ENCODE measurements at regions not wholly inside any gene's neighbourhood (a gene's known extent, or its start where the extent isn't known, plus 50 kb on each side); places are given as distances from the start of the nearest gene placed in this dataset.
"Not testable (repeated sequence)": the region's sequence is repeated elsewhere in the genome, so short reads cannot be mapped to it uniquely, and the experiment has no call there.

GRCh38 chr9:73050065-73050816 is 97.4 kb upstream of the ALDH1A1 start:
- TF ChIP-seq CTCF (conservative IDR thresholded peaks at IDR 0.05; ENCODE audit: low read length) (no peak; the same call in none of the 2 replicates), EZH2phosphoT487 (IDR thresholded peaks at IDR 0.05; ENCODE audit: borderline replicate concordance) (no peak)
- H2AFZ ChIP-seq (ENCODE audit: low read length): no peak overlapping the region
- H3K4me3 ChIP-seq (ENCODE audit: low read length, poor library complexity, severe bottlenecking): no peak overlapping the region
- no peaks in the 10 kb centered on the region for H3K9me3 ChIP-seq (ENCODE audit: insufficient read depth, low read depth, low read length)
- peaks cover 17% of the 10 kb centered on the region for H3K4me1 ChIP-seq (ENCODE audit: insufficient read depth, low read length, poor library complexity, severe bottlenecking)
- H3K27me3 ChIP-seq (ENCODE audit: insufficient read depth, low read length, poor library complexity, severe bottlenecking): no peaks in the 10 kb centered on the region
- no peaks in the 10 kb centered on the region for H4K20me1 ChIP-seq (ENCODE audit: insufficient read depth, low read length, poor library complexity, severe bottlenecking)
- H3K9ac ChIP-seq (ENCODE audit: low read depth, low read length, poor library complexity, severe bottlenecking): no peak overlapping the region
- H3F3A ChIP-seq (ENCODE audit: low read depth): no peaks in the 10 kb centered on the region
- no peaks in the 10 kb centered on the region for H3K79me2 ChIP-seq (ENCODE audit: insufficient read depth, low read length)
- no peaks in the 10 kb centered on the region for H3K36me3 ChIP-seq (ENCODE audit: insufficient read depth, low read length)
- no peak overlapping the region for H3K4me2 ChIP-seq (ENCODE audit: low read depth, low read length, poor library complexity, severe bottlenecking)
- no peaks in the 10 kb centered on the region for H3K9me2 ChIP-seq (replicated peaks; ENCODE audit: low read depth, low read length)

GRCh38 chr9:73049280-73049679 is 96.4 kb upstream of the ALDH1A1 start:
- H3K9me2 ChIP-seq (replicated peaks; ENCODE audit: low read depth, low read length): no peaks in the 10 kb centered on the region
- H3K79me2 ChIP-seq (ENCODE audit: insufficient read depth, low read length): no peaks in the 10 kb centered on the region
- H3K9me3 ChIP-seq (ENCODE audit: insufficient read depth, low read depth, low read length): no peaks in the 10 kb centered on the region
- no peak overlapping the region for H2AFZ ChIP-seq (ENCODE audit: low read length)
- H4K20me1 ChIP-seq (ENCODE audit: insufficient read depth, low read length, poor library complexity, severe bottlenecking): no peaks in the 10 kb centered on the region
- no peak overlapping the region for H3K9ac ChIP-seq (ENCODE audit: low read depth, low read length, poor library complexity, severe bottlenecking)
- no peaks in the 10 kb centered on the region for H3F3A ChIP-seq (ENCODE audit: low read depth)
- TF ChIP-seq CTCF (conservative IDR thresholded peaks at IDR 0.05; ENCODE audit: low read length) (no peak), EZH2phosphoT487 (IDR thresholded peaks at IDR 0.05; ENCODE audit: borderline replicate concordance) (no peak)
- no peaks in the 10 kb centered on the region for H3K36me3 ChIP-seq (ENCODE audit: insufficient read depth, low read length)
- H3K27me3 ChIP-seq (ENCODE audit: insufficient read depth, low read length, poor library complexity, severe bottlenecking): no peaks in the 10 kb centered on the region
- no peak overlapping the region for H3K4me3 ChIP-seq (ENCODE audit: low read length, poor library complexity, severe bottlenecking)
- no peak overlapping the region for H3K4me2 ChIP-seq (ENCODE audit: low read depth, low read length, poor library complexity, severe bottlenecking)
- peaks cover 12% of the 10 kb centered on the region for H3K4me1 ChIP-seq (ENCODE audit: insufficient read depth, low read length, poor library complexity, severe bottlenecking)

- H3K27me3 ChIP-seq (ENCODE audit: insufficient read depth, low read length, poor library complexity, severe bottlenecking): no peaks in the 10 kb centered on the region
- no peaks in the 10 kb centered on the region for H3K4me1 ChIP-seq (ENCODE audit: insufficient read depth, low read length, poor library complexity, severe bottlenecking)
- H3K4me2 ChIP-seq (ENCODE audit: low read depth, low read length, poor library complexity, severe bottlenecking): no peak overlapping the region
- no peaks in the 10 kb centered on the region for H3K79me2 ChIP-seq (ENCODE audit: insufficient read depth, low read length)
- H3K9me3 ChIP-seq (ENCODE audit: insufficient read depth, low read depth, low read length): no peaks in the 10 kb centered on the region
- H4K20me1 ChIP-seq (ENCODE audit: insufficient read depth, low read length, poor library complexity, severe bottlenecking): no peaks in the 10 kb centered on the region
- TF ChIP-seq EZH2phosphoT487 (IDR thresholded peaks at IDR 0.05; ENCODE audit: borderline replicate concordance) (no peak), CTCF (conservative IDR thresholded peaks at IDR 0.05; ENCODE audit: low read length) (no peak)
- no peaks in the 10 kb centered on the region for H3K36me3 ChIP-seq (ENCODE audit: insufficient read depth, low read length)
- H3K9me2 ChIP-seq (replicated peaks; ENCODE audit: low read depth, low read length): no peaks in the 10 kb centered on the region
- no peak overlapping the region for H3K4me3 ChIP-seq (ENCODE audit: low read length, poor library complexity, severe bottlenecking)
- no peaks in the 10 kb centered on the region for H3F3A ChIP-seq (ENCODE audit: low read depth)
- no peak overlapping the region for H2AFZ ChIP-seq (ENCODE audit: low read length)
- H3K9ac ChIP-seq (ENCODE audit: low read depth, low read length, poor library complexity, severe bottlenecking): no peak overlapping the region
Observed at GRCh38 chr9:73046769-73047168, 93.9 kb upstream of the ALDH1A1 start.

- H3K4me3 ChIP-seq (ENCODE audit: low read length, poor library complexity, severe bottlenecking); H3F3A ChIP-seq (ENCODE audit: low read depth); H3K9me2 ChIP-seq (replicated peaks; ENCODE audit: low read depth, low read length); H3K27me3 ChIP-seq (ENCODE audit: insufficient read depth, low read length, poor library complexity, severe bottlenecking); H3K4me1 ChIP-seq (ENCODE audit: insufficient read depth, low read length, poor library complexity, severe bottlenecking); H3K9me3 ChIP-seq (ENCODE audit: insufficient read depth, low read depth, low read length); H3K4me2 ChIP-seq (ENCODE audit: low read depth, low read length, poor library complexity, severe bottlenecking); H3K36me3 ChIP-seq (ENCODE audit: insufficient read depth, low read length); H3K9ac ChIP-seq (ENCODE audit: low read depth, low read length, poor library complexity, severe bottlenecking); H4K20me1 ChIP-seq (ENCODE audit: insufficient read depth, low read length, poor library complexity, severe bottlenecking); H3K79me2 ChIP-seq (ENCODE audit: insufficient read depth, low read length); H2AFZ ChIP-seq (ENCODE audit: low read length): not testable (repeated sequence)
Observed at GRCh38 chr9:73044776-73045175, 91.9 kb upstream of the ALDH1A1 start.

Measured in Loucy (cell line).